Activated CD8-positive, alpha-beta memory T cell treated with anti-CD3 and anti-CD28 coated beads for 48 hours (primary cell): ENCODE measurements at regions not wholly inside any gene's neighbourhood (a gene's known extent, or its start where the extent isn't known, plus 50 kb on each side); places are given as distances from the start of the nearest gene placed in this dataset.
"Not testable (repeated sequence)": the region's sequence is repeated elsewhere in the genome, so short reads cannot be mapped to it uniquely, and the experiment has no call there.

Experiments used
- DNase-seq, 3 experiments: peaks; one replicate each; pipeline ENCODE4 v3.0.0-alpha.2; 2020; ENCODE audit warnings: low read depth in 2 of 3, low spot score in 2 of 3

- no peak for DNase-seq
Measured at GRCh38 chr13:21910546-21910945, 239.7 kb downstream of the FGF9 start.

- DNase-seq = no peak
Measured at GRCh38 chr13:21911646-21912298, 240.9 kb downstream of the FGF9 start.

- DNase-seq = no peak
Measured at GRCh38 chr13:21913010-21913409, 242.1 kb downstream of the FGF9 start.

- no peak for DNase-seq
Measured at GRCh38 chr13:21917086-21918015, 246.5 kb downstream of the FGF9 start.

- not testable (repeated sequence) for DNase-seq
Measured at GRCh38 chr13:21920802-21921201, 249.9 kb downstream of the FGF9 start.

- no peak for DNase-seq
Measured at GRCh38 chr13:21924958-21925357, 254.1 kb downstream of the FGF9 start.

- DNase-seq = no peak
Measured at GRCh38 chr13:21925720-21926119, 254.8 kb downstream of the FGF9 start.

GRCh38 chr13:21929400-21929799, 258.5 kb downstream of the FGF9 start:
- no peak for DNase-seq

- DNase-seq = no peak
Measured at GRCh38 chr13:21930536-21930935, 259.7 kb downstream of the FGF9 start.

- DNase-seq = no peak
Measured at GRCh38 chr13:21932578-21932977, 261.7 kb downstream of the FGF9 start.

- no peak for DNase-seq
Measured at GRCh38 chr13:21932996-21933395, 262.1 kb downstream of the FGF9 start.

GRCh38 chr13:21934284-21934683, 263.4 kb downstream of the FGF9 start:
- no peak for DNase-seq

- DNase-seq = no peak
Measured at GRCh38 chr13:21936674-21937073, 265.8 kb downstream of the FGF9 start.

- DNase-seq = no peak
Measured at GRCh38 chr13:21938168-21938567, 267.3 kb downstream of the FGF9 start.

GRCh38 chr13:21938636-21939035, 267.8 kb downstream of the FGF9 start:
- DNase-seq = no peak

GRCh38 chr13:21942061-21942460, 271.2 kb downstream of the FGF9 start:
- DNase-seq = no peak

- DNase-seq = no peak
Measured at GRCh38 chr13:21944610-21945009, 273.7 kb downstream of the FGF9 start.

- DNase-seq = no peak
Measured at GRCh38 chr13:21945195-21945594, 274.3 kb downstream of the FGF9 start.

- no peak for DNase-seq
Measured at GRCh38 chr13:21946964-21947363, 276.1 kb downstream of the FGF9 start.

- no peak for DNase-seq
Measured at GRCh38 chr13:21948769-21949474, 278.0 kb downstream of the FGF9 start.

- no peak for DNase-seq
Measured at GRCh38 chr13:21949818-21950429, 279.1 kb downstream of the FGF9 start.
